ENCODE measurements at regions not wholly inside any gene's neighbourhood (a gene's known extent, or its start where the extent isn't known, plus 50 kb on each side); places are given as distances from the start of the nearest gene placed in this dataset.
"Not testable (repeated sequence)": the region's sequence is repeated elsewhere in the genome, so short reads cannot be mapped to it uniquely, and the experiment has no call there.

DNA sequence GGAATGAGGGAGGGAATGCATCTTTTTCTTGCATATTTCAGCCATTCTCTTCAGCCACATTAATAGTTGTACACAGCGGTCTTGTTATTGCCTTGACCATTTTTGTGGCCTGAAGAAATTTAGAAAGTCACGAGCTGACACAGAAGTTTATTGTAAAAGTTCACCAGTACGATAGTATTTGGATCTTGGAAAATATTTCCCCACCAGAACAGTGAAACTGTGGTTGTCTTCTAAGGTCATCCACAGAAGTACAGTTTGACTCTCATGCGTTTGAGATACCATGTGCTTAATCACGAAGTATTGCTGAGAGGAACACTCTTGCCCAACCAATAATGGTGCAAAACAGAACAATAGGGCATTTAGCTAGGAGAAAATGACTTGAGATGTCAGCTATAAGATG lies 409.2 kb upstream of the AMELY start:
- peaks cover 5% of the 10 kb centered on the region; the same call in 1 of the 2 replicates for H3K36me3 Mint-ChIP-seq (ENCODE audit: low read depth)
- no peaks in the 10 kb centered on the region for H3K9me3 Mint-ChIP-seq
- H3K4me1 Mint-ChIP-seq (ENCODE audit: low read depth), result no peaks in the 10 kb centered on the region
- H3K4me3 Mint-ChIP-seq, result no peak overlapping the region
- no peak overlapping the region for H3K27ac Mint-ChIP-seq
- no peaks in the 10 kb centered on the region; the same call in 1 of the 2 replicates for H3K27me3 Mint-ChIP-seq (ENCODE audit: insufficient read depth)
- no peak for TF ChIP-seq CTCF (IDR thresholded peaks at IDR 0.05)
- no peak for DNase-seq

GRCh38 chrY:7320171-7320570 lies 408.6 kb upstream of the AMELY start:
- not testable (repeated sequence) for DNase-seq; H3K27ac Mint-ChIP-seq; H3K27me3 Mint-ChIP-seq (ENCODE audit: insufficient read depth)

GRCh38 chrY:7318122-7318521 lies 406.6 kb upstream of the AMELY start:
- H3K27ac Mint-ChIP-seq, result no peak overlapping the region
- no peaks in the 10 kb centered on the region; the same call in 1 of the 2 replicates for H3K4me1 Mint-ChIP-seq (ENCODE audit: low read depth)
- no peak for DNase-seq
- H3K27me3 Mint-ChIP-seq (ENCODE audit: insufficient read depth), result no peaks in the 10 kb centered on the region; the same call in 1 of the 2 replicates
- no peak for TF ChIP-seq CTCF (IDR thresholded peaks at IDR 0.05)
- H3K4me3 Mint-ChIP-seq, result no peak overlapping the region
- H3K9me3 Mint-ChIP-seq, result no peaks in the 10 kb centered on the region
- no peaks in the 10 kb centered on the region for H3K36me3 Mint-ChIP-seq (ENCODE audit: low read depth)

More at GRCh38 chrY:7320171-7320570, 408.6 kb upstream of the AMELY start:
- H3K9me3 Mint-ChIP-seq; H3K4me1 Mint-ChIP-seq (ENCODE audit: low read depth); H3K4me3 Mint-ChIP-seq; H3K36me3 Mint-ChIP-seq (ENCODE audit: low read depth): not testable (repeated sequence)

DNA sequence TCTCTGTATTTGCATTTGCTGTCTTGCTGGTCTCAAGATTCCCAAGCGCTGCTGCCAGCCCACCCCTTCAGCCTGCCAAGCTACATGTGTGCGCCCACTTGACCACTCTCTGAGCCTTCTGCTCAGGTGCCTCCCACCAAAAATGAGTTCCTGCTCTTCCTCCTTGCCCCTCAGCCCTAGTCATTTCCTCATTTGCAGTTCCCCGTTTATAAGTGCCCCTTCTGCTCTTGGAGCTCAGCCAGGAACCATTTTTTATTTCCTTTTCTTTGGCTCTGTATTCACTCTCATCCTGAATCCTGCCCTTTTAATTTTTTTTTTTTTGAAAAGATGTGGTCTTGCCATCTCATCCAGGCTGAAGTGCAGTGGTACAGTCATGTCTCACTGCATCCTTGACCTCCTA lies 406.0 kb upstream of the AMELY start:
- DNase-seq, result no peak
- no peak for TF ChIP-seq CTCF (IDR thresholded peaks at IDR 0.05)
- Mint-ChIP-seq H3K27me3 (ENCODE audit: insufficient read depth) (no peaks in the 10 kb centered on the region; the same call in 1 of the 2 replicates), H3K9me3 (no peaks in the 10 kb centered on the region), H3K36me3 (ENCODE audit: low read depth) (no peaks in the 10 kb centered on the region), H3K4me1 (ENCODE audit: low read depth) (no peaks in the 10 kb centered on the region; the same call in 1 of the 2 replicates), H3K4me3 (no peak overlapping the region), H3K27ac (no peak overlapping the region)

DNA sequence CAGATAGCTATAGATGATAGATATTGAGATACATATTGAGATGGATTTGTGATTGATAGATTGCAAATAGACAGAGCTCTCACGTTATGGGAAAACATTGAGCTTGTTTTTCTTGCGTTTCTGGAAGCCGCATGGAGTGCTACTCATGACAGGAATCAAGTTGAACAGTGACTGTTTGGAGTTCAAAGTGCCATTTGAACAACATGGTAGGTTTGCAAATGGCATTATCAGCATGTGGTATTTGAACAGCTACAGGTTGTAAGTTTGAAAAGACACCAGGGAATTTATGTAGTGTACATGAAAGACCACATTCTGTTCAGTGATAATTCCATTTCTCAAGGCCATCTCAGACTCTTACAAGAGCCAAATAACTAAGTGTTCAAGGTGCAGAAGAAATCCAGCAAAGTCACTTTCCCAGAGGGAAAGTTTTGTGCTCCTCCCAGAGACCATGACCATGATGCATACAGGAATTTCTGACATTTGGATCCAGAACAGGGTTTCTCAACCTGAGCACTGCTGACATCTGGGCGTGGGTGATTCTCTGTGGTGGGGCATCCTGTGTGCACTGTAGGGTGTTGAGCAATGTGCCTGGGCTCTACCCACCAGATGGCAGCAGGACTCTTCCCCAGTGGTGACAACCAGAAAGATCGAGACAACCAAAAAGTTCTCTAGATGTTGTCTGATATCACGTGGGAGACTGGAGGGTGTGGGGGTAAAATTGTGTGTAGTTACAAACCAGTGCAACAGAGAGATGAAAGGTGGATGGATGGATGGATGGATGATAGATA lies 399.1 kb upstream of the AMELY start:
- no peak overlapping the region for H3K27ac Mint-ChIP-seq
- H3K4me1 Mint-ChIP-seq (ENCODE audit: low read depth), result peaks cover 7% of the 10 kb centered on the region; the same call in 1 of the 2 replicates
- peaks cover 2% of the 10 kb centered on the region; the same call in 1 of the 2 replicates for H3K27me3 Mint-ChIP-seq (ENCODE audit: insufficient read depth)
- H3K4me3 Mint-ChIP-seq, result no peak overlapping the region
- DNase-seq, result no peak
- no peaks in the 10 kb centered on the region for H3K9me3 Mint-ChIP-seq
- H3K36me3 Mint-ChIP-seq (ENCODE audit: low read depth), result peaks cover 8% of the 10 kb centered on the region
- no peak; the same call in 1 of the 2 replicates for TF ChIP-seq CTCF (IDR thresholded peaks at IDR 0.05)

DNA sequence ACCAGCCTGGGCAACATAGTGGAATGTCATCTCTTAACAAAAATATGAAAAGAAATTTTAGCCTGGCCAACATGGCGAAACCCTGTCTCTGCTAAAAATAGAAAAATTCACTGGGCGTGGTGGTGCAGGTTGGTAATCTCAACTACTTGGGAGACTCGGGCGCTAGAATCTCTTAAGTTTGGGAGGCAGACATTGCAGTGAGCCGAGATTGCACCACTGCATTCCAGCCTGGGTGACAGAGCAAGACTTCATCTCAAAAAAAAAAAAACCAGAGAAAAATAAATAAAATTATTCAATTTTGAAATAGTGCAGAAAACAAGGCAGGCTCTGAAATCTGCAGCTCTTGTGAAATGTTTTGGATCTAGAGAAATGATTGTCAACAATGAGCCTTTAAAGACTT lies 397.3 kb upstream of the AMELY start:
- TF ChIP-seq CTCF (IDR thresholded peaks at IDR 0.05), result no peak
- no peak for DNase-seq
- Mint-ChIP-seq H3K4me3 (no peak overlapping the region), H3K27ac (no peak overlapping the region), H3K36me3 (ENCODE audit: low read depth) (peaks cover 8% of the 10 kb centered on the region), H3K4me1 (ENCODE audit: low read depth) (peaks cover 7% of the 10 kb centered on the region; the same call in 1 of the 2 replicates), H3K27me3 (ENCODE audit: insufficient read depth) (peaks cover 2% of the 10 kb centered on the region; the same call in 1 of the 2 replicates), H3K9me3 (no peaks in the 10 kb centered on the region)

All from HFFc6 (cell line).